Spleen (tissue), 7 donors: ENCODE measurements at regions not wholly inside any gene's neighbourhood (a gene's known extent, or its start where the extent isn't known, plus 50 kb on each side); places are given as distances from the start of the nearest gene placed in this dataset.

ENCODE experiments used
- CTCF ChIP-seq, 11 experiments: fragments of 200-600 bp in 7 of 11; fragments of 450-650 bp in 4 of 11; sonication (generic) in 4 of 11; IDR thresholded peaks in 8 of 11; conservative IDR thresholded peaks in 3 of 11; 1 replicate in 7 of 11; 2 replicates in 4 of 11; pipeline versions ENCODE4 v1.4.0 to v1.8.0; 2016 to 2021; ENCODE audit warnings: antibody characterized with exemption in 11 of 11, inconsistent platforms in 4 of 11, mild to moderate bottlenecking in 1 of 11
- POLR2A ChIP-seq, 3 donors: fragments of 450-650 bp; IDR thresholded peaks; one replicate each; pipeline ENCODE4 v1.5.1; 2017; ENCODE audit warnings: antibody characterized with exemption in 3 of 3, mild to moderate bottlenecking in 1 of 3
- POLR2AphosphoS5 ChIP-seq, 3 donors: sonication (generic); formaldehyde crosslinking; IDR thresholded peaks; one replicate each; pipeline ENCODE4 v1.5.1; 2017; ENCODE audit warnings: antibody characterized with exemption in 3 of 3
- donor health status: DM: no; HTN: no; CAD: no; lungs with moderate emphysema.
- donor health status: DM: no; HTN: no; CAD: no.
- donor health status: DM: no; HTN: no; CAD: no.

DNA sequence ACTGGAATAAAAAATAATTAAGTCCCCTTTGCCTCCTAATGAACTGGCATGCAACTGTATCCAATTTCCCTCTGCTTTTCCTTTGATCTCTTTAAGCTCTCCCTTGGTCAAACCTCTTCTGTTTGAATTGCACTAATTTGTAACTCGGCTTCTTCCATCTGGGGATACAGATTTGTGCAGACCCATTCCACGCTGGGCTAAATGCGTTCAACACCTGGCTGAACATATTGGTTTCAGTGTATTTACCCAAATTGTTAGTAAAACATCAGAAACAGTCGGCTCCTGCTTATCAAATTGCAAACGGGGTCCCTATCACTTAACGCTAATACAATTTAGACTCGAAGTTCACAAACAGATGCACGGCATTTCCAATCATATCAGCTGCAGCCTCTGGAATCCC lies 124.9 kb upstream of the TAPT1 start:
- TF ChIP-seq CTCF (IDR thresholded peaks at IDR 0.05 in 8 of 11, conservative IDR thresholded peaks at IDR 0.05 in 3 of 11): no peak
- TF ChIP-seq POLR2AphosphoS5 (IDR thresholded peaks at IDR 0.05): no peak
- no peak for TF ChIP-seq POLR2A (IDR thresholded peaks at IDR 0.05)
